MM.1S (cell line): ENCODE measurements at regions not wholly inside any gene's neighbourhood (a gene's known extent, or its start where the extent isn't known, plus 50 kb on each side); places are given as distances from the start of the nearest gene placed in this dataset.

Experiments used
- DNase-seq: peaks from one replicate; pipeline ENCODE4 v3.0.0-alpha.2; 2015
- H2AFZ ChIP-seq: fragments of 300-600 bp; sonication (generic); 2 replicates; pipeline ENCODE4 v1.6.0; 2016; ENCODE audit warnings: antibody characterized with exemption, low read length
- H3F3A ChIP-seq: fragments of 300-600 bp; sonication (generic); 2 replicates; pipeline ENCODE4 v1.6.1; 2016; ENCODE audit warnings: mild to moderate bottlenecking, antibody characterized with exemption, low read length, moderate library complexity, mixed read lengths; ENCODE audit not compliant: insufficient read depth
- H3K27ac ChIP-seq: fragments of 300-600 bp; sonication (generic); 2 replicates; pipeline ENCODE4 v1.5.1; 2016; ENCODE audit warnings: mild to moderate bottlenecking, low read length
- H3K27me3 ChIP-seq: fragments of 300-600 bp; sonication (generic); replicated peaks from 2 replicates; pipeline ENCODE4 v1.6.0; 2016; ENCODE audit warnings: low read length; ENCODE audit not compliant: insufficient read depth
- H3K36me3 ChIP-seq: fragments of 300-600 bp; sonication (generic); replicated peaks from 2 replicates; pipeline ENCODE4 v1.6.1; 2016; ENCODE audit warnings: mild to moderate bottlenecking, low read length, mixed read lengths; ENCODE audit not compliant: insufficient read depth
- H3K4me1 ChIP-seq: fragments of 300-600 bp; sonication (generic); 2 replicates; pipeline ENCODE4 v1.6.1; 2016; ENCODE audit warnings: low read length, mixed read lengths
- H3K4me2 ChIP-seq: fragments of 300-600 bp; sonication (generic); 2 replicates; pipeline ENCODE4 v1.6.0; 2016; ENCODE audit warnings: low read depth, low read length
- H3K4me3 ChIP-seq: fragments of 300-600 bp; sonication (generic); 2 replicates; pipeline ENCODE4 v1.5.1; 2016; ENCODE audit warnings: low read length, mixed read lengths
- H3K79me2 ChIP-seq: fragments of 300-600 bp; sonication (generic); 2 replicates; pipeline ENCODE4 v1.6.1; 2016; ENCODE audit warnings: mixed run types, low read length, mixed read lengths
- H3K9ac ChIP-seq: fragments of 300-600 bp; sonication (generic); 2 replicates; pipeline ENCODE4 v1.6.1; 2016; ENCODE audit warnings: low read length, mixed read lengths
- H3K9me2 ChIP-seq: fragments of 300-600 bp; sonication (generic); replicated peaks from 2 replicates; pipeline ENCODE4 v1.6.1; 2016; ENCODE audit warnings: mild to moderate bottlenecking, low read length, mixed read lengths; ENCODE audit not compliant: insufficient read depth
- H3K9me3 ChIP-seq: fragments of 300-600 bp; sonication (generic); replicated peaks from 2 replicates; pipeline ENCODE4 v1.6.1; 2016; ENCODE audit warnings: mild to moderate bottlenecking, low read length, mixed read lengths; ENCODE audit not compliant: insufficient read depth
- H4K20me1 ChIP-seq: fragments of 300-600 bp; sonication (generic); 2 replicates; pipeline ENCODE4 v1.6.1; 2016; ENCODE audit warnings: mild to moderate bottlenecking, low read length, moderate library complexity, mixed read lengths; ENCODE audit not compliant: insufficient read depth
- CTCF ChIP-seq: fragments of 300-600 bp; sonication (generic); IDR thresholded peaks from 2 replicates; pipeline ENCODE4 v1.5.1; 2016; ENCODE audit warnings: antibody characterized with exemption, low read length, mixed read lengths
- EZH2 ChIP-seq: fragments of 300-600 bp; sonication (generic); optimal IDR thresholded peaks from 2 replicates; pipeline ENCODE3; 2017; ENCODE audit warnings: low read depth, mild to moderate bottlenecking, antibody characterized with exemption, low read length, mixed read lengths
- EZH2phosphoT487 ChIP-seq: fragments of 300-600 bp; sonication (generic); IDR thresholded peaks from 2 replicates; pipeline ENCODE4 v1.6.1; 2018; ENCODE audit warnings: antibody characterized with exemption, low read length

GRCh38 chr6:22364306-22364705 lies 67.5 kb upstream of the PRL start:
- no peaks in the 10 kb centered on the region for H3K79me2 ChIP-seq
- H3K27ac ChIP-seq, result no peak overlapping the region
- H3K4me2 ChIP-seq, result no peak overlapping the region
- no peaks in the 10 kb centered on the region for H3F3A ChIP-seq
- H3K27me3 ChIP-seq, result no peaks in the 10 kb centered on the region
- no peaks in the 10 kb centered on the region for H3K9me3 ChIP-seq
- no peak overlapping the region for H2AFZ ChIP-seq
- no peaks in the 10 kb centered on the region for H3K9me2 ChIP-seq
- H4K20me1 ChIP-seq, result no peaks in the 10 kb centered on the region
- H3K4me3 ChIP-seq, result no peak overlapping the region
- H3K4me1 ChIP-seq, result no peaks in the 10 kb centered on the region
- H3K36me3 ChIP-seq, result no peaks in the 10 kb centered on the region
- TF ChIP-seq EZH2phosphoT487 (no peak), CTCF (no peak), EZH2 (no peak)
- DNase-seq, result no peak
- no peak overlapping the region for H3K9ac ChIP-seq

DNA sequence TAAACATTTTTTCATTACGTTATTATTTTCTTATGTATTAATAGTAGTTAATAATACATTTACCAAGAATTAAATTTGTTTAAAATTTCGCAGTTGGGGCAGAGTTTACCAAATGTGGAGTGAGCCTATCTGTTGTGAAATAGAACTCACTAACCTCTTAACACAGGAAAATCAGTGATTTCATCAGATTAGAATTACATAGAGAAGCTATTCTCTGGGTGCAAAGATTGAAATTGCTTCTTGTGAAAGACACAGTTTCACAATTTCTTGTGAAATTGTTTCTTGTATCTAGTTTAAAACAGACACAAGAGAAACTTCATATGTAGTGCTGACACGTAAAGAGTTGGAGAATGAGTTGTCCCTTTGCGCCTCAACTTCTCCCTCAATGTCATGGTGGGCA lies 69.4 kb upstream of the PRL start:
- H3K4me2 ChIP-seq, result no peak overlapping the region
- no peak overlapping the region for H3K9ac ChIP-seq
- H3K27me3 ChIP-seq, result no peaks in the 10 kb centered on the region
- no peaks in the 10 kb centered on the region for H3K79me2 ChIP-seq
- H3K9me2 ChIP-seq, result no peaks in the 10 kb centered on the region
- no peaks in the 10 kb centered on the region for H4K20me1 ChIP-seq
- no peaks in the 10 kb centered on the region for H3K4me1 ChIP-seq
- no peak overlapping the region for H2AFZ ChIP-seq
- TF ChIP-seq EZH2phosphoT487, result no peak
- TF ChIP-seq EZH2, result no peak
- no peak for TF ChIP-seq CTCF
- H3F3A ChIP-seq, result no peaks in the 10 kb centered on the region
- H3K4me3 ChIP-seq, result no peak overlapping the region
- no peak for DNase-seq
- H3K27ac ChIP-seq, result no peak overlapping the region
- no peaks in the 10 kb centered on the region for H3K9me3 ChIP-seq
- no peaks in the 10 kb centered on the region for H3K36me3 ChIP-seq

DNA sequence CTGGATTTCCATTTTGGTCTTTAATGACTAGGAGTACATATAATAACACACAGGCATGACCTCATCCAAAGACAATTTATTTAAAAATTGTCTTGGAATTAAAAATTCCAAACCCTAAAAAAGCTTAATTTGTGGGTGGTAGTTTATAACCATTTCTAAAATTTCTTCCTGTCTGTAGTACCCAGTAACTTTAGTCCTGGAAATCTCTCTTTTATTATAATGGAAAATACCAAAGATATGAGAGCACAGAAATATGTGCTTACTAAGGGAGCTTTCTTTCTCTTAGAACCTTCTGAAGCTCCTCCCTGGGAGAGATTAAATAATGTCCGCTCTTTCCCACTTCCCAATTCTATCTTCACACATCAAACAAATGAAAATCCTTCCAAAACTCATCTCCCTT lies 70.5 kb upstream of the PRL start:
- no peaks in the 10 kb centered on the region for H3K79me2 ChIP-seq
- H3K9ac ChIP-seq, result no peak overlapping the region
- H4K20me1 ChIP-seq, result no peaks in the 10 kb centered on the region
- no peaks in the 10 kb centered on the region for H3K9me2 ChIP-seq
- H2AFZ ChIP-seq, result no peak overlapping the region
- H3F3A ChIP-seq, result no peaks in the 10 kb centered on the region
- TF ChIP-seq EZH2phosphoT487 (no peak), EZH2 (no peak), CTCF (no peak)
- no peaks in the 10 kb centered on the region for H3K4me1 ChIP-seq
- H3K27ac ChIP-seq, result no peak overlapping the region
- no peaks in the 10 kb centered on the region for H3K9me3 ChIP-seq
- H3K4me3 ChIP-seq, result no peak overlapping the region
- no peaks in the 10 kb centered on the region for H3K27me3 ChIP-seq
- DNase-seq, result no peak
- H3K36me3 ChIP-seq, result no peaks in the 10 kb centered on the region
- H3K4me2 ChIP-seq, result no peak overlapping the region
